HEK293 (cell line): ENCODE measurements at regions not wholly inside any gene's neighbourhood (a gene's known extent, or its start where the extent isn't known, plus 50 kb on each side); places are given as distances from the start of the nearest gene placed in this dataset.
A peak's percentile ranks its signal among the peaks of the same experiment; 100 is the strongest.

Experiments
- CTCF ChIA-PET: fragments of 350-600 bp; formaldehyde crosslinking; extraction: SDS; loops from one replicate; lab custom pipeline; 2021; ENCODE audit warnings: antibody characterized with exemption; lab: Yijun Ruan, JAX
- POLR2A ChIA-PET: fragments of 300-600 bp; formaldehyde crosslinking; extraction: SDS; loops from one replicate; lab custom pipeline; 2020; ENCODE audit warnings: antibody characterized with exemption, inconsistent platforms; lab: Yijun Ruan, JAX
- H3K27ac ChIP-seq: fragments of 200-500 bp; sonication (Bioruptor generic); 2 replicates; pipeline ENCODE4 v1.5.1; 2014; ENCODE audit warnings: low read depth, low read length, control low read depth, inconsistent platforms; ENCODE audit errors: extremely low read depth
- H3K36me3 ChIP-seq, 2 experiments: fragments of 200-500 bp in 1 of 2; sonication (Bioruptor generic) in 1 of 2; 1 replicate in 1 of 2; 2 replicates in 1 of 2; pipeline ENCODE4 v1.5.1; 2014 to 2017; ENCODE audit warnings: inconsistent platforms in 2 of 2, low read length in 2 of 2; ENCODE audit not compliant: control insufficient read depth in 2 of 2, insufficient read depth in 1 of 2
- H3K4me1 ChIP-seq: fragments of 200-500 bp; sonication (Bioruptor generic); 2 replicates; pipeline ENCODE4 v1.5.1; 2014; ENCODE audit warnings: mild to moderate bottlenecking, low read length, inconsistent platforms; ENCODE audit not compliant: control insufficient read depth, insufficient read depth
- H3K4me3 ChIP-seq: 2 replicates; pipeline ENCODE4 v1.5.1; 2011; ENCODE audit warnings: low read depth, mild to moderate bottlenecking, control low read depth, low read length, moderate library complexity
- H3K9me3 ChIP-seq: fragments of 200-500 bp; sonication (Bioruptor generic); 2 replicates; pipeline ENCODE4 v1.5.1; 2014; ENCODE audit warnings: low read depth, low read length, inconsistent platforms; ENCODE audit not compliant: control insufficient read depth, insufficient read depth
- EGR2 ChIP-seq: fragments of 450-650 bp; formaldehyde crosslinking; IDR thresholded peaks from 2 replicates; pipeline ENCODE4 v1.5.1; 2016; ENCODE audit warnings: low read depth, missing biosample characterization, missing genetic modification characterization
- MYNN ChIP-seq: fragments of 450-650 bp; formaldehyde crosslinking; IDR thresholded peaks from 2 replicates; pipeline ENCODE4 v1.5.1; 2016; ENCODE audit warnings: missing biosample characterization, missing genetic modification characterization, borderline replicate concordance
- ZBTB17 ChIP-seq: fragments of 450-650 bp; formaldehyde crosslinking; IDR thresholded peaks from 2 replicates; pipeline ENCODE4 v1.5.1; 2016; ENCODE audit warnings: missing biosample characterization, missing genetic modification characterization
- ZEB2 ChIP-seq: fragments of 450-650 bp; formaldehyde crosslinking; IDR thresholded peaks from 2 replicates; pipeline ENCODE4 v1.5.1; 2016; ENCODE audit warnings: missing biosample characterization, missing genetic modification characterization
- ZNF114 ChIP-seq: fragments of 450-650 bp; formaldehyde crosslinking; IDR thresholded peaks from 2 replicates; pipeline ENCODE4 v1.5.0; 2017; ENCODE audit warnings: missing biosample characterization, missing genetic modification characterization
- ZNF140 ChIP-seq: fragments of 450-650 bp; formaldehyde crosslinking; IDR thresholded peaks from 2 replicates; pipeline ENCODE4 v1.5.1; 2016; ENCODE audit warnings: missing biosample characterization, missing genetic modification characterization
- ZNF174 ChIP-seq: fragments of 450-650 bp; formaldehyde crosslinking; IDR thresholded peaks from 2 replicates; pipeline ENCODE4 v1.5.0; 2017; ENCODE audit warnings: missing biosample characterization, mild to moderate bottlenecking, missing genetic modification characterization
- ZNF184 ChIP-seq: fragments of 450-650 bp; IDR thresholded peaks from 2 replicates; pipeline ENCODE4 v1.5.1; 2018; ENCODE audit warnings: missing biosample characterization, mild to moderate bottlenecking, missing genetic modification characterization
- ZNF335 ChIP-seq: fragments of 450-650 bp; formaldehyde crosslinking; conservative IDR thresholded peaks from 2 replicates; pipeline ENCODE4 v1.5.1; 2016; ENCODE audit warnings: missing biosample characterization, missing genetic modification characterization
- ZNF341 ChIP-seq: fragments of 450-650 bp; formaldehyde crosslinking; IDR thresholded peaks from 2 replicates; pipeline ENCODE4; 2016; ENCODE audit warnings: low read depth, missing biosample characterization, missing genetic modification characterization
- ZNF473 ChIP-seq: fragments of 450-650 bp; formaldehyde crosslinking; IDR thresholded peaks from 2 replicates; pipeline ENCODE4 v1.5.1; 2017; ENCODE audit warnings: missing biosample characterization, missing genetic modification characterization
- ZNF560 ChIP-seq: fragments of 450-650 bp; formaldehyde crosslinking; IDR thresholded peaks from 2 replicates; pipeline ENCODE4 v1.5.1; 2017; ENCODE audit warnings: missing biosample characterization, missing genetic modification characterization, borderline replicate concordance
- ZNF571 ChIP-seq: fragments of 450-650 bp; formaldehyde crosslinking; IDR thresholded peaks from 2 replicates; pipeline ENCODE4 v1.5.0; 2017; ENCODE audit warnings: missing biosample characterization, missing genetic modification characterization
- ZNF600 ChIP-seq: fragments of 450-650 bp; formaldehyde crosslinking; IDR thresholded peaks from 2 replicates; pipeline ENCODE4 v1.5.1; 2016; ENCODE audit warnings: missing biosample characterization, missing genetic modification characterization
- ZNF629 ChIP-seq: fragments of 450-650 bp; formaldehyde crosslinking; IDR thresholded peaks from 2 replicates; pipeline ENCODE4 v1.5.1; 2017; ENCODE audit warnings: missing biosample characterization, missing genetic modification characterization
- ZNF670 ChIP-seq: fragments of 450-650 bp; formaldehyde crosslinking; IDR thresholded peaks from 2 replicates; pipeline ENCODE4 v1.5.1; 2016; ENCODE audit warnings: missing biosample characterization, missing genetic modification characterization, low read depth
- ZNF768 ChIP-seq: fragments of 450-650 bp; formaldehyde crosslinking; IDR thresholded peaks from 2 replicates; pipeline ENCODE4 v1.5.1; 2018; ENCODE audit warnings: missing biosample characterization, mild to moderate bottlenecking, missing genetic modification characterization
- ZSCAN30 ChIP-seq: fragments of 450-650 bp; IDR thresholded peaks from 2 replicates; pipeline ENCODE4 v1.5.1; 2018; ENCODE audit warnings: missing biosample characterization, mild to moderate bottlenecking, missing genetic modification characterization, moderate library complexity
- TF ChIP-seq, protein P1 (sequence below): fragments of 450-650 bp; formaldehyde crosslinking; conservative IDR thresholded peaks from 2 replicates; pipeline ENCODE4 v1.5.1; 2016; ENCODE audit warnings: low read depth, missing biosample characterization, missing genetic modification characterization
- TF ChIP-seq, protein P2 (sequence below): fragments of 450-650 bp; formaldehyde crosslinking; IDR thresholded peaks from 2 replicates; pipeline ENCODE4 v1.5.1; 2016; ENCODE audit warnings: missing biosample characterization, missing genetic modification characterization
- TF ChIP-seq, protein P3 (sequence below): fragments of 450-650 bp; formaldehyde crosslinking; IDR thresholded peaks from 2 replicates; pipeline ENCODE4 v1.5.1; 2016; ENCODE audit warnings: missing biosample characterization, missing genetic modification characterization, borderline replicate concordance
- TF ChIP-seq, protein P4 (sequence below): fragments of 450-650 bp; formaldehyde crosslinking; IDR thresholded peaks from 2 replicates; pipeline ENCODE4 v1.5.1; 2016; ENCODE audit warnings: missing biosample characterization, missing genetic modification characterization

DNA sequence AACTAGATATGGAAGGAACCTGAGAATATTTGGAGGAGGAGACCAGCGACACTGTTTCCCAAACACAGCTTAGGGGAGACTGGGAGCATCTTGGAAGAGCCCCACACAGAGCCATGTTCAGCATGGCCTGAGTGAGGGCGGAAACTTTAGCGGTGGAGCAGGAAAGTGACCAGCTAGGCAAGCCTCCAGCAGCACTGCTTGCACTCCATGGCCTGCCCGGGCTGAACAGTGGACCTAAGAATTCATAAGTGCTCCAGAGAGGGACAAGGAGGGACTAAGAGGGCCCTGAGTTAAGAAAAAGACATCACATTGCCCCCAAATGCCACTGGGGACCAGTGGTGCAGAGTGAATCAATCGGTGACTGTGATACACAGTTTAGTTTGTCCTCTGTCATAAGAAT lies 566.4 kb downstream of the TNS1 start:
- TF ChIP-seq ZNF184 (tag by site-specific recombination), result no peak
- TF ChIP-seq ZNF335 (tag by site-specific recombination), result no peak
- TF ChIP-seq, protein P1, sequence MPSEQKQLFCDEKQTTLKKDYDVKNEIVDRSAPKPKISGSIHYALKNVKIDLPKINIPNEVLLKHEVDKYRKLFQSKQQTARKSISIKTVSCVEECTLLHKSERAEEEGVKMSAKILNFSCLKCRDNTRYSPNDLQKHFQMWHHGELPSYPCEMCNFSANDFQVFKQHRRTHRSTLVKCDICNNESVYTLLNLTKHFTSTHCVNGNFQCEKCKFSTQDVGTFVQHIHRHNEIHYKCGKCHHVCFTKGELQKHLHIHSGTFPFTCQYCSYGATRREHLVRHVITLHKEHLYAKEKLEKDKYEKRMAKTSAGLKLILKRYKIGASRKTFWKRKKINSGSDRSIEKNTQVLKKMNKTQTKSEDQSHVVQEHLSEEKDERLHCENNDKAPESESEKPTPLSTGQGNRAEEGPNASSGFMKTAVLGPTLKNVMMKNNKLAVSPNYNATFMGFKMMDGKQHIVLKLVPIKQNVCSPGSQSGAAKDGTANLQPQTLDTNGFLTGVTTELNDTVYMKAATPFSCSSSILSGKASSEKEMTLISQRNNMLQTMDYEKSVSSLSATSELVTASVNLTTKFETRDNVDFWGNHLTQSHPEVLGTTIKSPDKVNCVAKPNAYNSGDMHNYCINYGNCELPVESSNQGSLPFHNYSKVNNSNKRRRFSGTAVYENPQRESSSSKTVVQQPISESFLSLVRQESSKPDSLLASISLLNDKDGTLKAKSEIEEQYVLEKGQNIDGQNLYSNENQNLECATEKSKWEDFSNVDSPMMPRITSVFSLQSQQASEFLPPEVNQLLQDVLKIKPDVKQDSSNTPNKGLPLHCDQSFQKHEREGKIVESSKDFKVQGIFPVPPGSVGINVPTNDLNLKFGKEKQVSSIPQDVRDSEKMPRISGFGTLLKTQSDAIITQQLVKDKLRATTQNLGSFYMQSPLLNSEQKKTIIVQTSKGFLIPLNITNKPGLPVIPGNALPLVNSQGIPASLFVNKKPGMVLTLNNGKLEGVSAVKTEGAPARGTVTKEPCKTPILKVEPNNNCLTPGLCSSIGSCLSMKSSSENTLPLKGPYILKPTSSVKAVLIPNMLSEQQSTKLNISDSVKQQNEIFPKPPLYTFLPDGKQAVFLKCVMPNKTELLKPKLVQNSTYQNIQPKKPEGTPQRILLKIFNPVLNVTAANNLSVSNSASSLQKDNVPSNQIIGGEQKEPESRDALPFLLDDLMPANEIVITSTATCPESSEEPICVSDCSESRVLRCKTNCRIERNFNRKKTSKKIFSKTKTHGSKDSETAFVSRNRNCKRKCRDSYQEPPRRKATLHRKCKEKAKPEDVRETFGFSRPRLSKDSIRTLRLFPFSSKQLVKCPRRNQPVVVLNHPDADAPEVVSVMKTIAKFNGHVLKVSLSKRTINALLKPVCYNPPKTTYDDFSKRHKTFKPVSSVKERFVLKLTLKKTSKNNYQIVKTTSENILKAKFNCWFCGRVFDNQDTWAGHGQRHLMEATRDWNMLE (tag by site-specific recombination), result no peak
- TF ChIP-seq ZNF768 (tag by site-specific recombination), result no peak
- TF ChIP-seq ZNF174 (tag by site-specific recombination), result no peak
- TF ChIP-seq ZNF600 (tag by site-specific recombination), result no peak
- peak; percentile 68 for TF ChIP-seq ZNF341 (tag by site-specific recombination)
- no peak for TF ChIP-seq ZNF560 (tag by site-specific recombination)
- TF ChIP-seq, protein P2, sequence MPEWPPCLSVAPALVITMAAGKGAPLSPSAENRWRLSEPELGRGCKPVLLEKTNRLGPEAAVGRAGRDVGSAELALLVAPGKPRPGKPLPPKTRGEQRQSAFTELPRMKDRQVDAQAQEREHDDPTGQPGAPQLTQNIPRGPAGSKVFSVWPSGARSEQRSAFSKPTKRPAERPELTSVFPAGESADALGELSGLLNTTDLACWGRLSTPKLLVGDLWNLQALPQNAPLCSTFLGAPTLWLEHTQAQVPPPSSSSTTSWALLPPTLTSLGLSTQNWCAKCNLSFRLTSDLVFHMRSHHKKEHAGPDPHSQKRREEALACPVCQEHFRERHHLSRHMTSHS (tag by site-specific recombination), result no peak
- Histone ChIP-seq H3K27ac (no peak overlapping the region), H3K9me3 (no peaks in the 10 kb centered on the region), H3K4me1 (peaks cover 4% of the 10 kb centered on the region; the same call in 1 of the 2 replicates), H3K36me3 (no peaks in the 10 kb centered on the region), H3K4me3 (no peak overlapping the region)
- POLR2A ChIA-PET, result no interaction called here
- CTCF ChIA-PET, result no interaction called here

DNA sequence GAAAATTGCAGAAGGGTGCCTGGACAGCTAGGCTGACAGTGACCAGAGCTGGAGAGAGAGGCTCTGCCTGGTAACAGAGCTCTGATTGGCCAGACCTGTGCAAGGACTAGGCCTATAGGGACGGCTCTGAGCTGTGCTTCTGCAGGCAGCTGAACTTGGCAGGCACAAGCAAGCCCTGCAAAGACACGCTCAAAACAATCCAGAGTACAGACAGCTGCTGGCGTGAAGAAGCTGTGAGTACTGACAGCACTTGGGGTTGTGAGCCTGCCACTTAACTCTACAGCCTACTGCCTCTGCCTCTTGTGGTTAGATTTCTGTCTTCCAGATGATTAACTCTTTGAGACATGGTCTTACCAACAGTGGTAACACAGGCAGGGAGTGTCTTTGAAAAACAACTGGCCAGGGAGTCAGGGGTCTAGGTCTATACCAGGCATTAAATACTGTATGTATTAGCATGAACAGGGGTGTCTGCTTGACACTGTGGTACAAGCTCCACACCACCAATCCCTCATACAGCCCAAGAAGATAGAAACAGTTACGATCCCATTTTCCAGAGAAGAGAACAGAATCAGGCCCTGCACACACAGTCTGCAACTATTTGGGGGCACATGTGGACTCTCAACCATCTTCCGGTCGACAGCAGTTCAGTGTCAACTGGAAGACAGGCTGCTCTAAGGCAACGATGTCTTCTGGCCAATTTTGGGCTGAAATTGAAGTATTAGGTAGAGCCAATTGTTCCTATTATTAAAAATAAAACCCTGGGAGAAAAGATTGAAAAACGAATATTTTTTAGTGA lies 568.4 kb downstream of the TNS1 start:
- Histone ChIP-seq H3K4me1 (peaks cover 4% of the 10 kb centered on the region; the same call in 1 of the 2 replicates), H3K4me3 (no peak overlapping the region), H3K27ac (peak overlapping the region; percentile 6; the same call in 1 of the 2 replicates), H3K9me3 (no peaks in the 10 kb centered on the region), H3K36me3 (no peaks in the 10 kb centered on the region)
- POLR2A ChIA-PET, result interaction anchor here (0.5 to 0.6 kb wide), 2 partner anchors 116 to 192 kb away, joined by 3 to 5 read pairs; no protein-coding TSS in a partner anchor
- CTCF ChIA-PET, result interaction anchor here (0.7 kb wide), 2 partner anchors 76 to 131 kb away, joined by 3 read pairs; no protein-coding TSS in a partner anchor
- TF ChIP-seq ZEB2 (tag by site-specific recombination), result no peak
- no peak for TF ChIP-seq ZNF670 (tag by site-specific recombination)
- no peak for TF ChIP-seq ZNF114
- no peak for TF ChIP-seq MYNN
- TF ChIP-seq ZNF473 (tag by site-specific recombination), result no peak
- TF ChIP-seq, protein P3, sequence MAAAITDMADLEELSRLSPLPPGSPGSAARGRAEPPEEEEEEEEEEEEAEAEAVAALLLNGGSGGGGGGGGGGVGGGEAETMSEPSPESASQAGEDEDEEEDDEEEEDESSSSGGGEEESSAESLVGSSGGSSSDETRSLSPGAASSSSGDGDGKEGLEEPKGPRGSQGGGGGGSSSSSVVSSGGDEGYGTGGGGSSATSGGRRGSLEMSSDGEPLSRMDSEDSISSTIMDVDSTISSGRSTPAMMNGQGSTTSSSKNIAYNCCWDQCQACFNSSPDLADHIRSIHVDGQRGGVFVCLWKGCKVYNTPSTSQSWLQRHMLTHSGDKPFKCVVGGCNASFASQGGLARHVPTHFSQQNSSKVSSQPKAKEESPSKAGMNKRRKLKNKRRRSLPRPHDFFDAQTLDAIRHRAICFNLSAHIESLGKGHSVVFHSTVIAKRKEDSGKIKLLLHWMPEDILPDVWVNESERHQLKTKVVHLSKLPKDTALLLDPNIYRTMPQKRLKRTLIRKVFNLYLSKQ (tag by site-specific recombination), result no peak
- no peak for TF ChIP-seq ZNF571 (tag by site-specific recombination)
- no peak for TF ChIP-seq EGR2 (tag by site-specific recombination)
- no peak for TF ChIP-seq ZSCAN30 (tag by site-specific recombination)
- TF ChIP-seq, protein P4, sequence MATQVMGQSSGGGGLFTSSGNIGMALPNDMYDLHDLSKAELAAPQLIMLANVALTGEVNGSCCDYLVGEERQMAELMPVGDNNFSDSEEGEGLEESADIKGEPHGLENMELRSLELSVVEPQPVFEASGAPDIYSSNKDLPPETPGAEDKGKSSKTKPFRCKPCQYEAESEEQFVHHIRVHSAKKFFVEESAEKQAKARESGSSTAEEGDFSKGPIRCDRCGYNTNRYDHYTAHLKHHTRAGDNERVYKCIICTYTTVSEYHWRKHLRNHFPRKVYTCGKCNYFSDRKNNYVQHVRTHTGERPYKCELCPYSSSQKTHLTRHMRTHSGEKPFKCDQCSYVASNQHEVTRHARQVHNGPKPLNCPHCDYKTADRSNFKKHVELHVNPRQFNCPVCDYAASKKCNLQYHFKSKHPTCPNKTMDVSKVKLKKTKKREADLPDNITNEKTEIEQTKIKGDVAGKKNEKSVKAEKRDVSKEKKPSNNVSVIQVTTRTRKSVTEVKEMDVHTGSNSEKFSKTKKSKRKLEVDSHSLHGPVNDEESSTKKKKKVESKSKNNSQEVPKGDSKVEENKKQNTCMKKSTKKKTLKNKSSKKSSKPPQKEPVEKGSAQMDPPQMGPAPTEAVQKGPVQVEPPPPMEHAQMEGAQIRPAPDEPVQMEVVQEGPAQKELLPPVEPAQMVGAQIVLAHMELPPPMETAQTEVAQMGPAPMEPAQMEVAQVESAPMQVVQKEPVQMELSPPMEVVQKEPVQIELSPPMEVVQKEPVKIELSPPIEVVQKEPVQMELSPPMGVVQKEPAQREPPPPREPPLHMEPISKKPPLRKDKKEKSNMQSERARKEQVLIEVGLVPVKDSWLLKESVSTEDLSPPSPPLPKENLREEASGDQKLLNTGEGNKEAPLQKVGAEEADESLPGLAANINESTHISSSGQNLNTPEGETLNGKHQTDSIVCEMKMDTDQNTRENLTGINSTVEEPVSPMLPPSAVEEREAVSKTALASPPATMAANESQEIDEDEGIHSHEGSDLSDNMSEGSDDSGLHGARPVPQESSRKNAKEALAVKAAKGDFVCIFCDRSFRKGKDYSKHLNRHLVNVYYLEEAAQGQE (tag by site-specific recombination), result no peak
- TF ChIP-seq ZBTB17 (tag by site-specific recombination), result peak; percentile 46
- TF ChIP-seq, protein P2 (tag by site-specific recombination), result no peak
- TF ChIP-seq ZNF629, result no peak
- no peak for TF ChIP-seq ZNF140 (tag by site-specific recombination)
